OCI-LY7 (cell line): ENCODE measurements at regions not wholly inside any gene's neighbourhood (a gene's known extent, or its start where the extent isn't known, plus 50 kb on each side); places are given as distances from the start of the nearest gene placed in this dataset.

ENCODE experiments used
- BruUV-seq: library from RNA; stranded (reverse); fragments of 400-500 nt; replicated peaks from 2 replicates; lab custom pipeline; 2021; lab: Mats Ljungman, UMichigan
- CTCF ChIA-PET: fragments of 300-600 bp; sonication (Branson Sonifier 250); formaldehyde crosslinking; loops from one replicate; lab custom pipeline; 2022; ENCODE audit warnings: antibody characterized with exemption; ENCODE audit not compliant: unreplicated experiment; lab: Charles Lee
- POLR2A ChIA-PET: fragments of 300-600 bp; sonication (Branson Sonifier 250); formaldehyde crosslinking; loops from one replicate; lab custom pipeline; 2022; ENCODE audit warnings: antibody characterized with exemption; lab: Charles Lee
- DNase-seq: peaks from one replicate; pipeline ENCODE4 v3.0.0-alpha.2; 2015; ENCODE audit warnings: low spot score
- H2AFZ ChIP-seq: fragments of 200-600 bp; sonication (generic), shearing (Covaris generic); 2 replicates; pipeline ENCODE4 v1.6.1; 2014; ENCODE audit warnings: mild to moderate bottlenecking, antibody characterized with exemption, low read length, moderate library complexity
- H3K27ac ChIP-seq: fragments of 200-600 bp; sonication (generic); 2 replicates; pipeline ENCODE4 v1.5.1; 2014; ENCODE audit warnings: mixed run types, low read depth, mild to moderate bottlenecking, moderate library complexity, low read length, inconsistent platforms; ENCODE audit not compliant: poor library complexity, severe bottlenecking
- H3K36me3 ChIP-seq: fragments of 200-600 bp; sonication (generic); 2 replicates; pipeline ENCODE4 v1.6.1; 2014; ENCODE audit warnings: mild to moderate bottlenecking, antibody characterized with exemption, low read length, moderate library complexity, mixed read lengths; ENCODE audit not compliant: insufficient read depth
- H3K4me1 ChIP-seq: fragments of 200-600 bp; sonication (generic); 2 replicates; pipeline ENCODE4 v1.5.1; 2014; ENCODE audit warnings: mild to moderate bottlenecking, low read length; ENCODE audit not compliant: insufficient read depth, poor library complexity, severe bottlenecking
- H3K4me2 ChIP-seq: fragments of 200-600 bp; sonication (generic); 2 replicates; pipeline ENCODE4 v1.6.1; 2014; ENCODE audit warnings: mild to moderate bottlenecking, low read length
- H3K4me3 ChIP-seq: fragments of 200-600 bp; sonication (generic); 2 replicates; pipeline ENCODE4 v1.5.1; 2014; ENCODE audit warnings: mild to moderate bottlenecking, low read depth, low read length; ENCODE audit not compliant: poor library complexity, severe bottlenecking
- H3K79me2 ChIP-seq: fragments of 200-600 bp; sonication (generic); 2 replicates; pipeline ENCODE4 v1.6.1; 2016; ENCODE audit warnings: low read depth, mild to moderate bottlenecking, low read length, moderate library complexity, mixed read lengths; ENCODE audit not compliant: insufficient read depth
- H3K9me2 ChIP-seq: fragments of 200-600 bp; sonication (generic); 2 replicates; pipeline ENCODE4 v1.6.1; 2016; ENCODE audit warnings: mild to moderate bottlenecking, low read length, mixed read lengths; ENCODE audit not compliant: insufficient read depth
- H3K9me3 ChIP-seq: fragments of 200-600 bp; sonication (generic); 2 replicates; pipeline ENCODE4 v1.6.1; 2014; ENCODE audit warnings: mild to moderate bottlenecking, mixed run types, low read length, mixed read lengths
- H4K20me1 ChIP-seq: fragments of 200-600 bp; sonication (generic); 2 replicates; pipeline ENCODE4 v1.6.1; 2014; ENCODE audit warnings: mild to moderate bottlenecking, antibody characterized with exemption, low read length, moderate library complexity, mixed read lengths; ENCODE audit not compliant: insufficient read depth
- EZH2phosphoT487 ChIP-seq: fragments of 200-600 bp; sonication (generic); IDR thresholded peaks from 2 replicates; pipeline ENCODE4 v1.6.1; 2018; ENCODE audit warnings: low read depth, borderline replicate concordance, mild to moderate bottlenecking, mixed run types, antibody characterized with exemption, low read length, moderate library complexity, mixed read lengths
- intact Hi-C: fragments of 100-400 bp; cut with micrococcal nuclease; formaldehyde crosslinking; loops from one replicate; pipeline ENCODE4 v1.10.0; 2022; ENCODE audit not compliant: unreplicated experiment
- TF ChIP-seq, protein P1 (sequence below): fragments of 200-600 bp; sonication (generic); conservative IDR thresholded peaks from 2 replicates; pipeline ENCODE4 v1.5.1; 2014; ENCODE audit warnings: mild to moderate bottlenecking, antibody characterized with exemption, low read length, moderate library complexity, mixed read lengths

- CTCF ChIA-PET = no interaction called here
- DNase-seq = no peak
- TF ChIP-seq, protein P1, sequence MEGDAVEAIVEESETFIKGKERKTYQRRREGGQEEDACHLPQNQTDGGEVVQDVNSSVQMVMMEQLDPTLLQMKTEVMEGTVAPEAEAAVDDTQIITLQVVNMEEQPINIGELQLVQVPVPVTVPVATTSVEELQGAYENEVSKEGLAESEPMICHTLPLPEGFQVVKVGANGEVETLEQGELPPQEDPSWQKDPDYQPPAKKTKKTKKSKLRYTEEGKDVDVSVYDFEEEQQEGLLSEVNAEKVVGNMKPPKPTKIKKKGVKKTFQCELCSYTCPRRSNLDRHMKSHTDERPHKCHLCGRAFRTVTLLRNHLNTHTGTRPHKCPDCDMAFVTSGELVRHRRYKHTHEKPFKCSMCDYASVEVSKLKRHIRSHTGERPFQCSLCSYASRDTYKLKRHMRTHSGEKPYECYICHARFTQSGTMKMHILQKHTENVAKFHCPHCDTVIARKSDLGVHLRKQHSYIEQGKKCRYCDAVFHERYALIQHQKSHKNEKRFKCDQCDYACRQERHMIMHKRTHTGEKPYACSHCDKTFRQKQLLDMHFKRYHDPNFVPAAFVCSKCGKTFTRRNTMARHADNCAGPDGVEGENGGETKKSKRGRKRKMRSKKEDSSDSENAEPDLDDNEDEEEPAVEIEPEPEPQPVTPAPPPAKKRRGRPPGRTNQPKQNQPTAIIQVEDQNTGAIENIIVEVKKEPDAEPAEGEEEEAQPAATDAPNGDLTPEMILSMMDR = no peak
- TF ChIP-seq EZH2phosphoT487 = no peak
- POLR2A ChIA-PET = interaction anchor here (0.6 kb wide), 1 partner anchor 689 kb away, joined by 3 read pairs; no protein-coding TSS in a partner anchor
- H2AFZ ChIP-seq = no peak overlapping the region
- intact Hi-C loops = no loop called here
- H3K4me3 ChIP-seq = no peak overlapping the region
- no peaks in the 10 kb centered on the region for H3K4me1 ChIP-seq
- no peaks in the 10 kb centered on the region for H3K9me2 ChIP-seq
- H3K36me3 ChIP-seq = no peaks in the 10 kb centered on the region
- H3K4me2 ChIP-seq = no peak overlapping the region
- no TSS peak for BruUV-seq
- no peaks in the 10 kb centered on the region for H3K9me3 ChIP-seq
- no peaks in the 10 kb centered on the region for H3K79me2 ChIP-seq
- H4K20me1 ChIP-seq = no peaks in the 10 kb centered on the region
- H3K27ac ChIP-seq = no peak overlapping the region
Observed at GRCh38 chr14:48991141-48991540, 595.0 kb downstream of the RPS29 start.

DNA sequence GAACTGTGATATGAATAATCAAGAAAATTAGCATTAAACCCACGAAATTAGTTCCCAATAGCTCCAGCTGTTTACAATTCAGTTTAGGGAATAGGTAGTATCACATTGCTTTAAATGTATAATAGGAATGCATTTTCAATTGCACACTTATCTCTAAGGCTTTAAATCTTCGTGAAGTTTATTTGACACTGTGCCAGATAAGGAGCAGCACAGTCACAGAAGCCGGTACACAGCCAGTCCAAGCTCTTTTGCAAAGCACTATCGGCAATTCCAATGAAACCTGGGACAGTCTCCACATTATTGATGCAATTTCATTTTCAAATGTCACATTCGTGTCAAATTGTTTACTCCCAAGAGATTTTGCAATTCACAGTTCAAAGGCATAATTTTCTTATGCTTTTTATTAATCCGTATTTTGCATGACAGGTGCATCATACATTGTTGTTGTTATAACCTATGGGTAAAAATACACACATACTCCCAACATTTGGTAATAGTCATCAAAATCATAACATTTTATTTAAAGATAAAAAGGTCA is 602.8 kb downstream of the RPS29 start:
- H3K79me2 ChIP-seq = no peaks in the 10 kb centered on the region
- no peaks in the 10 kb centered on the region for H3K36me3 ChIP-seq
- no peaks in the 10 kb centered on the region for H3K9me3 ChIP-seq
- CTCF ChIA-PET = no interaction called here
- H2AFZ ChIP-seq = no peak overlapping the region
- DNase-seq = no peak
- no TSS peak for BruUV-seq
- POLR2A ChIA-PET = interaction anchor here (1.2 kb wide), 1 partner anchor 21 kb away, joined by 4 read pairs; no protein-coding TSS in a partner anchor
- no peak overlapping the region for H3K27ac ChIP-seq
- intact Hi-C loops = no loop called here
- TF ChIP-seq, protein P1 = no peak
- no peak for TF ChIP-seq EZH2phosphoT487
- H3K4me2 ChIP-seq = no peak overlapping the region
- H4K20me1 ChIP-seq = no peaks in the 10 kb centered on the region
- no peak overlapping the region for H3K4me3 ChIP-seq
- H3K9me2 ChIP-seq = no peaks in the 10 kb centered on the region
- H3K4me1 ChIP-seq = no peaks in the 10 kb centered on the region

DNA sequence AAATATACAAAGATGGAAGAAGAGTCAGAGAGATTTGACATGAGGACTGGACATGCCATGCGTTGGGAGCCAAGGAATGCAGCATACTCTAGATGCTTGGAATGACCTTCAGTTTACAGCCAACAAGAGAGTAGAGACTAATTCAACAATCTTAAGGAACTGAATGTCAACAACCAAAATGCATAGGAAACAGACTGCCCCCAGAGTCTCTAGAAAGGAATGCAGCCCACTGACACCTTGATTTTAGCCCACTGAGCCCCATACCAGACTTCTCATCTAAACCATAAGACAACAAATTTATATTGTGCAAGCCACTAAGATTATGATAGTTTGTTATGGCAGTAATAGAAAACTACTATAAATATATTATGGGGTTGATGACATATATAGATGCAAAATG is 611.2 kb downstream of the RPS29 start:
- H3K36me3 ChIP-seq = no peaks in the 10 kb centered on the region
- H3K9me2 ChIP-seq = no peaks in the 10 kb centered on the region
- POLR2A ChIA-PET = no interaction called here
- H3K4me3 ChIP-seq = no peak overlapping the region
- no TSS peak for BruUV-seq
- no peak overlapping the region for H3K4me2 ChIP-seq
- peak; percentile 2 for DNase-seq
- CTCF ChIA-PET = no interaction called here
- H2AFZ ChIP-seq = no peak overlapping the region
- intact Hi-C loops = no loop called here
- H4K20me1 ChIP-seq = no peaks in the 10 kb centered on the region
- no peak for TF ChIP-seq EZH2phosphoT487
- TF ChIP-seq, protein P1 = peak; percentile 62
- no peaks in the 10 kb centered on the region for H3K9me3 ChIP-seq
- H3K79me2 ChIP-seq = no peaks in the 10 kb centered on the region
- no peak overlapping the region for H3K27ac ChIP-seq
- no peaks in the 10 kb centered on the region for H3K4me1 ChIP-seq
